ENCODE measurements at regions not wholly inside any gene's neighbourhood (a gene's known extent, or its start where the extent isn't known, plus 50 kb on each side); places are given as distances from the start of the nearest gene placed in this dataset.

GRCh38 chr15:60093273-60094067, 89.4 kb downstream of the FOXB1 start:
- no peak for DNase-seq (ENCODE audit: low read depth, low spot score)

GRCh38 chr15:60095711-60096110, 91.6 kb downstream of the FOXB1 start:
- DNase-seq (ENCODE audit: low read depth, low spot score) = no peak

- no peak for DNase-seq (ENCODE audit: low read depth, low spot score)
Observed at GRCh38 chr15:60096157-60096556, 92.0 kb downstream of the FOXB1 start.

- no peak for DNase-seq (ENCODE audit: low read depth, low spot score)
Observed at GRCh38 chr15:60101416-60101815, 97.3 kb downstream of the FOXB1 start.

GRCh38 chr15:60102748-60103147, 98.6 kb downstream of the FOXB1 start:
- DNase-seq (ENCODE audit: low read depth, low spot score) = no peak

- no peak for DNase-seq (ENCODE audit: low read depth, low spot score)
Observed at GRCh38 chr15:60110909-60111308, 106.8 kb downstream of the FOXB1 start.

- DNase-seq (ENCODE audit: low read depth, low spot score) = no peak
Observed at GRCh38 chr15:60115579-60116380, 111.7 kb downstream of the FOXB1 start.

- DNase-seq (ENCODE audit: low read depth, low spot score) = no peak
Observed at GRCh38 chr15:60116456-60117089, 112.5 kb downstream of the FOXB1 start.

- DNase-seq (ENCODE audit: low read depth, low spot score) = no peak
Observed at GRCh38 chr15:60118146-60118545, 114.0 kb downstream of the FOXB1 start.

GRCh38 chr15:60118626-60119025, 114.5 kb downstream of the FOXB1 start:
- no peak for DNase-seq (ENCODE audit: low read depth, low spot score)

- DNase-seq (ENCODE audit: low read depth, low spot score) = no peak
Observed at GRCh38 chr15:60119101-60119500, 115.0 kb downstream of the FOXB1 start.

GRCh38 chr15:60120100-60120499, 116.0 kb downstream of the FOXB1 start:
- no peak for DNase-seq (ENCODE audit: low read depth, low spot score)

GRCh38 chr15:60121845-60122244, 117.7 kb downstream of the FOXB1 start:
- DNase-seq (ENCODE audit: low read depth, low spot score) = no peak

GRCh38 chr15:60122691-60123090, 118.6 kb downstream of the FOXB1 start:
- DNase-seq (ENCODE audit: low read depth, low spot score) = no peak

- no peak for DNase-seq (ENCODE audit: low read depth, low spot score)
Observed at GRCh38 chr15:60124460-60125070, 120.5 kb downstream of the FOXB1 start.

- DNase-seq (ENCODE audit: low read depth, low spot score) = no peak
Observed at GRCh38 chr15:60125334-60125733, 121.2 kb downstream of the FOXB1 start.

- DNase-seq (ENCODE audit: low read depth, low spot score) = no peak
Observed at GRCh38 chr15:60126200-60126599, 122.1 kb downstream of the FOXB1 start.

GRCh38 chr15:60126661-60127060, 122.5 kb downstream of the FOXB1 start:
- no peak for DNase-seq (ENCODE audit: low read depth, low spot score)

GRCh38 chr15:60128000-60128376, 123.9 kb downstream of the FOXB1 start:
- no peak for DNase-seq (ENCODE audit: low read depth, low spot score)

- DNase-seq (ENCODE audit: low read depth, low spot score) = no peak
Observed at GRCh38 chr15:60128710-60129109, 124.6 kb downstream of the FOXB1 start.

- DNase-seq (ENCODE audit: low read depth, low spot score) = no peak
Observed at GRCh38 chr15:60130398-60130797, 126.3 kb downstream of the FOXB1 start.

- no peak for DNase-seq (ENCODE audit: low read depth, low spot score)
Observed at GRCh38 chr15:60130821-60131220, 126.7 kb downstream of the FOXB1 start.

Data from activated CD4-positive, CD25-positive, alpha-beta regulatory T cell treated with anti-CD3 and anti-CD28 coated beads, Interleukin-2, amount 50 U/mL, for 16 hours (primary cell).